ENCODE measurements at regions not wholly inside any gene's neighbourhood (a gene's known extent, or its start where the extent isn't known, plus 50 kb on each side); places are given as distances from the start of the nearest gene placed in this dataset.
"Not testable (repeated sequence)": the region's sequence is repeated elsewhere in the genome, so short reads cannot be mapped to it uniquely, and the experiment has no call there.

GRCh38 chr11:69950621-69951020 is 127.5 kb upstream of the ANO1 start:
- ChIA-PET CTCF (interaction anchor here (0.6 to 3.1 kb wide), 8 partner anchors 10 to 247 kb away, joined by 3 to 14 read pairs (median 5); no protein-coding TSS in a partner anchor), POLR2A (no interaction called here)
- ATAC-seq: no peak
- WGBS (ENCODE audit: missing lambda C conversion rate): 96% methylated on average over 6 of the region's 6 CpGs
- FAIRE-seq: no peak
- no peak for DNase-seq (ENCODE audit: low read depth in 1 of 2, low spot score in 1 of 2)
- Histone ChIP-seq H3K4me1 (peaks cover 29% of the 10 kb centered on the region), H3K9me3 (peaks cover 8% of the 10 kb centered on the region), H3K4me2 (no peak overlapping the region), H3K4me3 (no peak overlapping the region), H3K27ac (peak overlapping the region; percentile 88 to 93)
- no peak for TF ChIP-seq ESRRA (IDR thresholded peaks at IDR 0.05; ENCODE audit: borderline replicate concordance, low read length)
- no peak for TF ChIP-seq CHD4 (IDR thresholded peaks at IDR 0.05; ENCODE audit: borderline replicate concordance)

GRCh38 chr11:69951821-69952220 is 126.3 kb upstream of the ANO1 start:
- TF ChIP-seq JUNB (IDR thresholded peaks at IDR 0.05): no peak
- TF ChIP-seq KDM1A (IDR thresholded peaks at IDR 0.05; ENCODE audit: low read depth): no peak
- TF ChIP-seq RFX5 (IDR thresholded peaks at IDR 0.05): no peak
- no peak for TF ChIP-seq ELK1 (IDR thresholded peaks at IDR 0.05; ENCODE audit: low read depth, low read length)
- TF ChIP-seq PBX3 (IDR thresholded peaks at IDR 0.05): no peak
- no peak for TF ChIP-seq FOSL2 (IDR thresholded peaks at IDR 0.05)
- no peak for TF ChIP-seq FOSL2 (CRISPR knock-in tag; IDR thresholded peaks at IDR 0.05)
- TF ChIP-seq NFE2L2 (conservative IDR thresholded peaks at IDR 0.05; ENCODE audit: low read length): no peak
- no peak for TF ChIP-seq USF2 (IDR thresholded peaks at IDR 0.05)
- no peak for TF ChIP-seq SMC3 (IDR thresholded peaks at IDR 0.05)
- no peak for TF ChIP-seq E2F6 (IDR thresholded peaks at IDR 0.05; ENCODE audit: borderline replicate concordance, low read depth)
- no peak for TF ChIP-seq RARB (CRISPR knock-in tag; IDR thresholded peaks at IDR 0.05)
- TF ChIP-seq EHF (CRISPR knock-in tag; IDR thresholded peaks at IDR 0.05): no peak
- TF ChIP-seq CBX2 (IDR thresholded peaks at IDR 0.05; ENCODE audit: borderline replicate concordance, low read depth): no peak
- TF ChIP-seq FOXS1 (CRISPR knock-in tag; IDR thresholded peaks at IDR 0.05): no peak
- TF ChIP-seq TP53 (CRISPR knock-in tag; IDR thresholded peaks at IDR 0.05): no peak
- no peak for TF ChIP-seq EHMT2 (IDR thresholded peaks at IDR 0.05; ENCODE audit: low read depth)
- TF ChIP-seq ZSCAN20 (CRISPR knock-in tag; IDR thresholded peaks at IDR 0.05): no peak
- TF ChIP-seq MYC (IDR thresholded peaks at IDR 0.05; ENCODE audit: borderline replicate concordance, low read length): no peak
- TF ChIP-seq REST (IDR thresholded peaks at IDR 0.05): no peak
- DNase-seq (ENCODE audit: low read depth in 1 of 2, low spot score in 1 of 2) (no peak), ATAC-seq (no peak), FAIRE-seq (no peak)
- WGBS (ENCODE audit: missing lambda C conversion rate): 78% methylated on average over 3 of the region's 8 CpGs
- ChIA-PET CTCF (interaction anchor here (1.1 to 3.1 kb wide), 8 partner anchors 8 to 244 kb away, joined by 3 to 14 read pairs (median 5); no protein-coding TSS in a partner anchor), POLR2A (no interaction called here)
- H3K4me3 ChIP-seq: no peak overlapping the region
- peak overlapping the region in 1 of 2 experiments; percentile 93; a peak in 3 of 6 replicates for H3K27ac ChIP-seq
- H3K9me3 ChIP-seq: peaks cover 8% of the 10 kb centered on the region
- H3K4me2 ChIP-seq: no peak overlapping the region
- peaks cover 40% of the 10 kb centered on the region for H3K4me1 ChIP-seq

GRCh38 chr11:69952229-69952975 is 125.7 kb upstream of the ANO1 start:
- POLR2A ChIA-PET; H3K4me2 ChIP-seq; FAIRE-seq; DNase-seq (ENCODE audit: low read depth in 1 of 2, low spot score in 1 of 2); H3K9me3 ChIP-seq; H3K4me3 ChIP-seq; ATAC-seq: not testable (repeated sequence)
- CTCF ChIA-PET: interaction anchor here (0.8 to 2.4 kb wide), 10 partner anchors 8 to 243 kb away, joined by 3 to 8 read pairs (median 4); no protein-coding TSS in a partner anchor
- H3K4me1 ChIP-seq: peaks cover 42% of the 10 kb centered on the region
- WGBS (ENCODE audit: missing lambda C conversion rate): 92% methylated on average over 18 of the region's 18 CpGs
- H3K27ac ChIP-seq: peak overlapping the region in 1 of 2 experiments; percentile 93; a peak in 4 of 6 replicates

All from A549 (cell line).